ENCODE measurements at regions not wholly inside any gene's neighbourhood (a gene's known extent, or its start where the extent isn't known, plus 50 kb on each side); places are given as distances from the start of the nearest gene placed in this dataset.

GRCh38 chr13:107912745-107913144, 302.6 kb downstream of the LIG4 start:
- Histone ChIP-seq H3K9me3 (no peaks in the 10 kb centered on the region), H3K27ac (no peak overlapping the region), H3K36me3 (no peaks in the 10 kb centered on the region), H3K4me3 (replicated peaks in 1 of 3) (no peak overlapping the region), H3K4me1 (no peaks in the 10 kb centered on the region), H3K27me3 (no peaks in the 10 kb centered on the region)
- no peak for DNase-seq
- TF ChIP-seq POLR2A (IDR thresholded peaks at IDR 0.05) (no peak), CTCF (IDR thresholded peaks at IDR 0.05) (no peak)
- WGBS, 2 donors: 63 to 74% methylated on average over 2 of the region's 2 CpGs
- intact Hi-C loops (cut with DNase I): no loop called here

DNA sequence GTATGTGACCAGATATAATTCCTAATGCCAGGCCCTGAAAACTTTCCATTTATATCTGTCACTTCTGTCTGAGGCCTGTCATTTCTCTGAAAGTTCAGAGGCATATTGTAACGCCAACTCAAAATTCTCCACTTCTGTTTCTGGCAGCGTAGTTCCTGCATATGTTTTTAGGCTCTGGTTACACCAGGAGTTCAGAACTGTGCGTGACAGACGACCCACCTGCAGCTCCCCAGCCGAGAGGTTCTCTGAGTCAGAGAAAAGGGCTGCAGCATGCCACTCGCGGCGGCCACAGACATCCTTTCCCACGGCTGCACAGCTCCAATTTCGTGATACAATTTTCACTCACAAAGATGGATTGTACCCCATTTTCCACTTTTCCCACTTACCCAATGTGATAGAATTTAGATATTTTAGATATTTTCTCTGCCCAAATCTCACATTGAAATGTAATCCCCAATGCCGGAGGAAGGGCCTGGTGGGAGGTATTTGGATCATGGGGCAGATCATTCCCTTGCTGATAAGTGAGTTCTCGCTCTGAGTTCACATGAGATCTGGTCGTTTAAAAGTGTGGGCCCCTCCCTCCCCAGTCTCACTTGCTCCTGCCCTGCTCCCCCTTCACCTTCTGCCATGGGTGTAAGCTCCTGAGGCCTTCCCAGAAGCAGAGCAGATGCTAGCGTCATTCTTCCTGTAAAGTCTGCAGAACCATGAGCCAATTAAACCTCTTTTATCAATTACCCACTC, 308.1 kb downstream of the LIG4 start:
- H3K36me3 ChIP-seq: no peaks in the 10 kb centered on the region
- intact Hi-C loops (cut with DNase I): no loop called here
- WGBS, 2 donors: 65 to 70% methylated on average over 14 of the region's 14 CpGs
- H3K4me1 ChIP-seq: no peaks in the 10 kb centered on the region
- TF ChIP-seq CTCF (IDR thresholded peaks at IDR 0.05): no peak
- no peak for TF ChIP-seq POLR2A (IDR thresholded peaks at IDR 0.05)
- DNase-seq: no peak
- H3K4me3 ChIP-seq (replicated peaks in 1 of 3): no peak overlapping the region
- no peaks in the 10 kb centered on the region for H3K27me3 ChIP-seq
- no peak overlapping the region for H3K27ac ChIP-seq
- no peaks in the 10 kb centered on the region for H3K9me3 ChIP-seq

GRCh38 chr13:107906131-107906530, 309.2 kb downstream of the LIG4 start:
- intact Hi-C loops (cut with DNase I): no loop called here
- no peak for DNase-seq
- 81 to 84% methylated on average over 5 of the region's 5 CpGs for WGBS, 2 donors
- Histone ChIP-seq H3K27me3 (no peaks in the 10 kb centered on the region), H3K27ac (no peak overlapping the region), H3K4me1 (no peaks in the 10 kb centered on the region), H3K36me3 (no peaks in the 10 kb centered on the region), H3K4me3 (replicated peaks in 1 of 3) (no peak overlapping the region), H3K9me3 (no peaks in the 10 kb centered on the region)
- TF ChIP-seq CTCF (IDR thresholded peaks at IDR 0.05): no peak
- TF ChIP-seq POLR2A (IDR thresholded peaks at IDR 0.05): no peak

DNA sequence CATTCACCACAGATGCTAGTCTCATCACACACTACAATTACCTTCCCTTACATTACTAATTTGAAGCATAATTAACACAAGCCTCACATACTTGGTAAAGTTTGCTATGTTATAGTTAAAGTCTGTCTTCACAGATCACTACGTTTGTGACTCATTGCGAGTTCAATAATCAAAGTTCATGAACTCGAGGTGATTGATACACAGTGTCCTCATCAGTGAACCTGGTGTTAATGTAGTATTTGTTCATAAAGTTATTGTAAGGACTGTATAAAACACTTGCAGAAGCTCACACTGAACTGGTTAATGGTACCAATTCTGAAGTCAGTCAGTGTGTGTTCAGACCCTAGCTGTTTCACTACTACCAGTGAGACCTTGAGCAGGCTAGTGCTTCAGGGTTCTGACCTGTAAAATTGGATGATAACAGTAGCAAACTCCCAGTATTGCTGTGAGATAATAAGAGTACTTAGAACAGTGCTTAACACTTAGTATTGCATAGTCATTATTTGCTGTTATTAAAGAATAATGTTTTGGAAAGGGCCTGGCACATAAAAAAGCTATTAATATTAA, 313.3 kb downstream of the LIG4 start:
- Histone ChIP-seq H3K9me3 (no peaks in the 10 kb centered on the region), H3K27me3 (no peaks in the 10 kb centered on the region), H3K4me3 (replicated peaks in 1 of 3) (no peak overlapping the region), H3K27ac (no peak overlapping the region), H3K4me1 (no peaks in the 10 kb centered on the region), H3K36me3 (no peaks in the 10 kb centered on the region)
- no peak for DNase-seq
- intact Hi-C loops (cut with DNase I): no loop called here
- 86 to 90% methylated on average over 3 of the region's 3 CpGs for WGBS, 2 donors
- TF ChIP-seq CTCF (IDR thresholded peaks at IDR 0.05) (no peak), POLR2A (IDR thresholded peaks at IDR 0.05) (no peak)

DNA sequence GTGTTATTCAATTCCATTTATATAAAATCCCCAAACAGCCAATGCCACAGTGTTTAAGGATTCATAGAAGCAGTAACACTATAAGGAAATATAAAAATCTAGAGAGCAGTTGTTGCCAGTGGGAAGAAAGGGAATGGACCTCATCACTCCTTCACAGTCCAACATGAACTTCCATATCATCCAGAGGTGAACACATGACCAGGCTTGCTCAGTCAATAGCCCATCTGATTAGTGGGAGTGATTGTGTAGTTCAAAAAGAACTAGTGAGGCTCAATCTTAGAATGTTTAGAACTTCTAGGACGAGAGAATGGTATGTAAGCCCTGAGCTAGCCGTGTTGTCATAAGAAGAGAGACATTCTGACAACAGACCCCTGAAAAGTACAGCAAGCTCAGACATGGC, 314.1 kb downstream of the LIG4 start:
- H3K4me1 ChIP-seq: no peaks in the 10 kb centered on the region
- no peaks in the 10 kb centered on the region for H3K9me3 ChIP-seq
- H3K27me3 ChIP-seq: no peaks in the 10 kb centered on the region
- 75 to 76% methylated on average over 2 of the region's 2 CpGs for WGBS, 2 donors
- DNase-seq: no peak
- intact Hi-C loops (cut with DNase I): no loop called here
- no peak overlapping the region for H3K4me3 ChIP-seq (replicated peaks in 1 of 3)
- H3K36me3 ChIP-seq: no peaks in the 10 kb centered on the region
- TF ChIP-seq POLR2A (IDR thresholded peaks at IDR 0.05) (no peak), CTCF (IDR thresholded peaks at IDR 0.05) (no peak)
- no peak overlapping the region for H3K27ac ChIP-seq

Measured in thyroid gland (tissue), 4 donors.